HG02678 (cell line): ENCODE measurements at regions not wholly inside any gene's neighbourhood (a gene's known extent, or its start where the extent isn't known, plus 50 kb on each side); places are given as distances from the start of the nearest gene placed in this dataset.
"Not testable (repeated sequence)": the region's sequence is repeated elsewhere in the genome, so short reads cannot be mapped to it uniquely, and the experiment has no call there.

Experiments used
- ATAC-seq: cut with Tn5 transposase; IDR thresholded peaks from one replicate; pipeline ENCODE4 v1.9.1; 2021; ENCODE audit warnings: mild to moderate bottlenecking, moderate library complexity; ENCODE audit not compliant: unreplicated experiment

DNA sequence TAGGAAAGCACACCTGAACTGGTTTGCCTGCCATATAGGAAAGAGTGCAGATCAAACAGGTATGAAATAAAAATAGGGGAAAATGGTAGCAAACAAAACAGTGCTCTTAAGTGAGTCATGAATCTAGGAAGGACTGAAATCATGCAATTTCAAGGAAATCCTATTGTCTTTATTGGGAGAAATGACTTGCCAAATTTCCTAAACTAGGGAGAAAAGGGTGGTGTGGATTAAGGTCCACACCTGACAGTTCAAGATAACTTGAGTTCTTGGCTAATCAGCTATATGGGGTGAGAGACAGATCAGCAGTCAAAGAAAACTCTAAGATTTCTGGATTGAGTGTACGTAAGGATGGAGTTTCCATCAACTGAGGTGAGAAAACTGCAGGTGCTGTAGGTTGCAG, 101.1 kb downstream of the PRKAB2 start:
- ATAC-seq = no peak

DNA sequence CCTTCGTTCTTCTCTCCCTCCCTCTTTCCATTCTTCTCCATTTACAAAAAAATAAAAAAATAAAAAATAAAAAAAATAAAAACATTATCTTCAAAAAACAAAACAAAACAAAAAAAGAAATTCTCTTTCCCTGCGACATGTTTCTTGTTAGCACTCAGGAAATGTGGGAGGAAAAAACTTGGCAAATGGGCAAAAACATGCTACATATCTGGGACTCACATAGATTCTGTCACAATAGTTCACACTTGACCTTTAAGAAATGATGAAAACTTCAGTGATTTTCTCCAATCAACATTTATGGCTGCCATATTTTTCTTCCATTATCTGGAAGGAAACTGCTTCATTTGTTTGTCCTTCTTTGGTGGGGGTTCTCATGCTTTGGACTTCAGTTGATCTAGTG, 109.3 kb downstream of the PRKAB2 start:
- ATAC-seq = no peak

DNA sequence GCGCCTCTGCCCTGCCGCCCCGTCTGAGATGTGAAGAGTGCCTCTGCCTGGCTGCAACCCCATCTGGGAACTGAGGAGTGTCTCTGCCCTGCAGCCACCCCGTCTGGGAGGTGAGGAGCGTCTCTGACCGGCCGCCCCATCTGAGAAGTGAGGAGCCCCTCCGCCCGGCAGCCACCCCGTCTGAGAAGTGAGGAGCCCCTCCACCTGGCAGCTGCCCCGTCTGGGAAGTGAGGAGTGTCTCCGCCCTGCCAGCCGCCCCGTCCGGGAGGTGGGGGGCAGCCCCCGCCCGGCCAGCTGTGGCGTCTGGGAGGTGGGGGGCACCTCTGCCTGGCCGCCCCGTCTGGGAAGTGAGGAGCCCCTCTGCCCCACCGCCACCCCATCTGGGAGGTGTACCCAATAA, 110.4 kb downstream of the PRKAB2 start:
- not testable (repeated sequence) for ATAC-seq

DNA sequence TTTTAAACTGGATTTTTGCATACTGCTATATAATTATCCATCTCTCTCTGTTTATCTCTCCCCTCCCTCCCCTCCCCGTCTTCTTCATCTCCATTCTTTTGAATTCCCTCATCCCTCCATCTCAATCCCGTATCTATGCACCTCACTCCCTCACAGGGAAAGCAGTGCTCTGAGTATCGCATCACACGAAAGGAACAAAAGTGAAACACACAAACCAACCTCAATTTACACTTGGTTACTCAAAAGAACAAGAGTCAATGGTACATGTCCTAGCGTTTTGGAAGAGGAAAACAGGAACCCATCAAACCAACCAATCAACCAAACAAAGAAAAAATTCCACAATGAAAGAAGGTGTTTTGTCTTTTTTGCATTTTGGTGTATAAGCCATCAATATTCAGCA, 115.1 kb downstream of the NBPF12 start:
- ATAC-seq = no peak

DNA sequence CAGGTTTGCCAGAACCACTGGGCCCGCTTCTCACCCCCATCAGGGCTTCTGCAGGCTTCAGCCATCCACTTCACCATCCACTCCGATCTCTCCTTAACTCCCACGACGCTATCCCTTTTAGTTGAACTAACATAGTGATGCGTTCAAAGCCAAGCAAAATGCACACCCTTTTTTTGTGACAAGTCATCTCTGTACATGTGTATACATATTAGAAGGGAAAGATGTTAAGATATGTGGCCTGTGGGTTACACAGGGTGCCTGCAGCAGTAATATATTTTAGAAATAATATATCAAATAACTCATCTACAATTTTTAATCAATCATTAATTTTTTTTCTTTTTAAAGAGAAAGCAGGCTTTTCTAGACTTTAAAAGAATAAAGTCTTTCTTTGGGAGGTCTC, 114.6 kb downstream of the NBPF12 start:
- ATAC-seq = no peak

DNA sequence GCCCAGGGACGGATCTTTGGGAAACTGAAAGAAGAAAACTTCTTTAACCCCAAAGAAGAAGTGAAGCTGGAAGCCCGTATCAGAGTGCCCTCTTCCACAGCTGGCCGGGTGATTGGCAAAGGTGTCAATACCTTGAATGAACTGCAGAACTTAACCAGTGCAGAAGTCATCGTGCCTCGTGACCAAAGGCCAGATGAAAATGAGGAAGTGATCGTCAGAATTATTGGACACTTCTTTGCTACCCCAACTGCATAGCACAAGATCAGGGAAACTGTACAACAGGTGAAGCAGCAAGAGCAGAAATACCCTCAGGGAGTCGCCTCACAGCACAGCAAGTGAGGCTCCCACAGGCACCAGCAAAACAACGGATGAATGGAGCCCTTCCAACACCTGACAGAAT, 114.0 kb downstream of the NBPF12 start:
- ATAC-seq = no peak

DNA sequence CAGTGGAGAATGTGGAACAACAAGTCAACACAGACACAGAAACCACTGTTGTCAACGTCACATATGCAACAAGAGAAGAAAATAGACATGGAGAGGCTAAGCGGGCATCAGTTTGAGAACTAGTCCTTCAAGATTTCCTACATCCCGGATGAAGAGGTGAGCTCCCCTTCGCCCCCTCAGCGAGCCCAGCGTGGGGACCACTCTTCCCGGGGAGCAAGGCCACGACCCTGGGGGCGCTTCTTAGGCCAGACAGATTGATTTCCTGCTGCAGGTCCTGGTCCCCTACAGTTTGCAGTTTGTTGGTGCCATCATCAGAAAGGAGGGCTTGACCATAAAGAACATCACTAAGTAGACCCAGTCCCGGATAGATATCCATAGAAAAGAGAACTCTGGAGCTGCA, 113.0 kb downstream of the NBPF12 start:
- no peak for ATAC-seq

DNA sequence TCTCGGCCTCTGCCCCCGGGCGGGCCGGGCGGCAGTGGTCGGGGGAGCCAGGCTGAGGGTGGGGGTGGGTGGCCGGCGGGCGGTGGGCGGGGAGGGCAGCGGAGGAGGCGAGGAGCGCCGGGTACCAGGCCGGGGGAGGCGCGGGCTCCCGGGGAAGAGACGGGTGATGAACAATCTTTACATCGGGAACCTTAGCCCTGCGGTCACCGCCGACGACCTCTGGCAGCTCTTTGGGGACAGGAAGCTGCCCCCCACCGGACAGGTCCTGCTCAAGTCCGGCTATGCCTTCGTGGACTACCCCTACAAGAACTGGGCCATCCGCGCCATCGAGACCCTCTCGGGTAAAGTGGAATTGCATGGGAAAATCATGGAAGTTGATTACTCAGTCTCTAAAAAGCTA, 112.5 kb downstream of the NBPF12 start:
- ATAC-seq = no peak

DNA sequence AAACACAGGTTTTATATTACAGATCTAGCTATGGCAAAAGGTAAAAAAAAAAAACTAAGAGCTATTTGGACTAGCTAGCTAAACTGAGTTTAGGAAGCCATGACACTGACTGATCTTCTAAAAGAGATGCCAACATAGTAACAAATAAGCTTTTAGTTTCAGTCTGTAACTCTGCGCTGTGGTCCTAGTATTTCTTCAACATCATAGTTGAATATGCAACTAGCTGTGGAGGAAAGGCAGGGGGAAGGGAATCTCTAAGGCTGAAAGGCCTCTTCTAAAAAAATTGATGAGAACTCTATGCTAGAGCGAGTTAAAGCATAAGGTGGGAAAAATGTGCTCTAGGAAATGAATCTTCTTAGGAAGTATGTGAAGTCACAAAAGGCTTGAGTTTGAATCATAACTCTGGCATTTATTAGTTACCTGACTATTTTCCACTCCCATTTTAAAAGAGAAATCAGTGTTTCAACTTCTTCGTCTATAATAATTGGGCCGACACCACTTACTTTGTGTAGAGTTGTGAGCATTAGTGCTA, 108.8 kb downstream of the NBPF12 start:
- peak; percentile 60 for ATAC-seq

DNA sequence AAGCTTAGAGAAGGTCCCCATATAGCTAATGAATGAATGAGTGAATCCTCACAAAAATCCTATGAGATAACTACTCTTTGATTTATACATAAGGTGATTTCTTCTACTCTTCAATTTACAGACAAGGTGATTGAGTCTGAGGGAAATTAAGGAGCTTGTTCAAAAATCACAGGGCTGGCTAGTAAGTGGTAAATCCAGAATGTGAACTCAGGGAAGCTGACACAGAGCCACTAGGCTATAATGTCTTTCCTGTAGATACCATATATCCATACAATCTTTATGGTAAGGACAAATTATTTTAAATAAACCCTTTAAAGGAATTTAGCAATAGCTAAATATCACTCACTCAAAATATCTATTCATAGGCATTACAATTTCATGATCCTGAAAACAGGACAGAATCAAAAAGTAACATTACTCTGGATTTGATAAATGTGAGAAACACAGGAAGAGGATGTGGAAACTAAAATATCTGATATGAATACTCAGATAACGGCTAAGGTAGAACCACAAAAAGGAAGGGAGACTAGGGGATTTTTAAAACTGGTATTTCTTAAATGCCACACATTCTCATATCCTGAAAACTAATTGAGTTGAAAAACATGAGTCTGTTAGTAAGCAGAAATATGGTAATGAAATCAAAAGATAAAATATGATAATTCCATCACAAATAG, 108.2 kb downstream of the NBPF12 start:
- ATAC-seq = peak; percentile 47
